HG03108 (cell line): ENCODE measurements at regions not wholly inside any gene's neighbourhood (a gene's known extent, or its start where the extent isn't known, plus 50 kb on each side); places are given as distances from the start of the nearest gene placed in this dataset.

Experiments used
- ATAC-seq: cut with Tn5 transposase; IDR thresholded peaks from one replicate; pipeline ENCODE4 v1.9.1; 2021; ENCODE audit warnings: moderate library complexity; ENCODE audit not compliant: unreplicated experiment

- ATAC-seq: no peak
Measured at GRCh38 chr3:137201066-137201465, 243.3 kb downstream of the IL20RB start.

DNA sequence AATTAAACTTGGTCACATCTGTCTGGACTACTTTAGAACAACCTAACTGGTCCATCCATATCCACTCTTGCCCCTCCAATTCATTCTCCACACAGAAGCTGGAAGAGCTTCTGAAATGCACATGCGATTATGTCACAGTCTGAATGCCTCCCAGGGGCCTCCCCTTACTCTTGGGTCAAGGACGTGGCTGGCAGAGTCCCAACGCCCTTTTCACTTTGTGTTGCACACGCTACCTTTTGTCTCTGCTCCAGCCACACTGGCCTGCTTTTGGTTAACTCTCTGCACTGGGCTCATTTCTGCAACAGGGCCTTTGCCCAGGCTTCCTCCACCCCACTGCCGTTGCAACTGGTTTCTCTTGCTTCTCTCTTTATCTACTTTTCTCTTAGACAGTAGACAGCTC lies 245.2 kb downstream of the IL20RB start:
- no peak for ATAC-seq

DNA sequence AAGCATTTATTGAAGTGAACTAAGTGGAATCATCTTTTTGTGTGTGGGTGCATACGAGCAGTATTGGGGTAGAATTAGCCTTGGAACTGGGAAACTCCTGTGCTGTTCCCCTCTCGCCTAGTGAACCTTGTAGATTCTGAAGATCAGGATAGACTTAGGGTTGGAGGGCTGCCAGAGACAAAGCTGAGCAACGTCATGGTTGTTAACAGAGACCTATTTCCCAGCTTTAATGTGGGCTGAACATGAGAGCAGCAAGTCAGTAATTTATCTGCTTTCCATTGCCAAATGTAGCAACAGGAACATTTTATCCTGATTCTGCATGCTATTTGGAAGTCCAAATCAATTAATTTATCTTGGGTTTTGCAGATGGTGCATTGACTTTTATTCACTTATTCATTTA lies 246.6 kb downstream of the IL20RB start:
- ATAC-seq: no peak

GRCh38 chr3:137205394-137206045 lies 247.7 kb downstream of the IL20RB start:
- ATAC-seq: no peak

DNA sequence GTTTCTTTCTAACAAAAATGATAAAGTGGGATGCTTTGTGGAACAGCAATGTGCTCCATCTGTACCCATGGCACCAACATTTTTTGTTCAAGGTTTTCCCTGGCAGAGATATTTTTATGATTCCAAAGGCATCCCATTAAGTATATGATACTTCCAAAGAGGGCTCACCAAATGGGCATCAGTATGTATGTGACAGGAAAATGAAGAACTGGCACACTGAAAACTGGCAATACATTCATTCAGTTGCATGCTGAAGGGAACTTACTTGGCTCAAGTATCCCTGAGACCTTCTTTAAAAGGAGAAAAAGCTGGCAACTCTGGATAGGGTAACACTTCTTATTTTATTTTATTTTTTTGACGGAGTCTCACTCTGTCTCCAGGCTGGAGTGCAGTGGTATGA lies 249.8 kb downstream of the IL20RB start:
- ATAC-seq: no peak

DNA sequence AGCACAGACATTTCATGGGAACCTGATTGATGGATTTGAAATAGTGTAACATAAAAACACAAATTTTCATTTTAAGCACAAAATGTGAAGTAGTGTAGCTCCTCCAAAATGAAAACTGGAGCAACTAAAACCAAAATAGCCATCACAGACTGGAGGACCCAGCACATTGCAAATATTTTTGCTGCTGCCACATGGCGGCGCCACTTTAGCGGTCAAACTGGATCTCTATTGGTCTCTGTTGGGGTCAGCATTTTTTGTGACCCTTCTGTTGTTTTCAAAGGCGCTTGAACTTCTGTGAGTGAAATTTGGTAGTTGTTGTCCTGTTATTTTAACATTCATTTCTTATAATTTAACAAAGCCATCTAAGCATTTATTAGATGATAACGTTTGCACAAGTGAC lies 259.9 kb downstream of the IL20RB start:
- no peak for ATAC-seq

- ATAC-seq: no peak
Measured at GRCh38 chr3:137219801-137220445, 262.1 kb downstream of the IL20RB start.

- no peak for ATAC-seq
Measured at GRCh38 chr3:137222736-137223225, 265.0 kb downstream of the IL20RB start.

DNA sequence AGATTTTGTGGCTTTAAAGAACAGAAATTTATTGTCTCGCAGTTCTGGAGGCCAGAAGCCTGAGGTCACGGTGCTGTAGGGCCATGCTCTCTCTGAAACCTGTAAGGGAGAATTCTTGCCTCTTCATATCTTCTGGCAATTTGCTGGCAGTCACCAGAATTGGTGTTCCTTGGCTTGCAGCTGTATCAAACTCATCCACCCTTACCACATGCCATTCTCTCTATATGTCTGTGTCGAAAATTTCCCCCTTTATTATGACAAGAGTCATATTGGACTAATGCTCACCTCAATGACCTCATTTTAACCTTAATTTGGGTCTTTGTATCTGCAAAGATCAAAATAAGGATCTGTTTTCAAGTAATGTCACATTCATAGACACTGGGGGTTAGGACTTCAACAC lies 266.7 kb downstream of the IL20RB start:
- ATAC-seq: no peak

DNA sequence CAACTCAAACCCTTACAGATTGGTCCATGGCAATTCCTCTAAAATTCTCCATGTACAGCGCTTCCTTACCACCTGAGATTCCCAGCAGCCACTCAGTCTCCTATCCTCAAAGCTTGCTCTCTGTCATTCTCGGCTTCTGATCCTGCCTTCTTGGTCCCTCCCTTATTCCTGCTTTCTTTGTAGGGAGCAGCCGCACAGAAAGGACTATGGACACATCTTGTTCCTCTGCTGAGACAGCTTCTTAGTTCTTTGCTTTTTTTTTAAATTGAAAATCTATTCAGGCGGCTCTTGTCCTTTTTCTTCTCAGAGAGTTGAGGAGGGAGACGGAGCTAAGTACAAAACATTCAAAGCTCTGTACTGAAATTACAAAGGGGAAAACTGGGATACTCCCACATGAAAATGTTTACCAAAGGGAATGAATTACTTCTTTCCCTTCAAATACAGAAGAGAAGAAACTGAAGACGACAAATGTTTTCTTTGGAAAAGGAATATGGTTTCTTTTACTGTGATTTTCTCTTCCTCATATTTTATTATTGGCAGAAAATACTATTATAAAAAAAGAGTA lies 285.1 kb downstream of the IL20RB start:
- no peak for ATAC-seq

DNA sequence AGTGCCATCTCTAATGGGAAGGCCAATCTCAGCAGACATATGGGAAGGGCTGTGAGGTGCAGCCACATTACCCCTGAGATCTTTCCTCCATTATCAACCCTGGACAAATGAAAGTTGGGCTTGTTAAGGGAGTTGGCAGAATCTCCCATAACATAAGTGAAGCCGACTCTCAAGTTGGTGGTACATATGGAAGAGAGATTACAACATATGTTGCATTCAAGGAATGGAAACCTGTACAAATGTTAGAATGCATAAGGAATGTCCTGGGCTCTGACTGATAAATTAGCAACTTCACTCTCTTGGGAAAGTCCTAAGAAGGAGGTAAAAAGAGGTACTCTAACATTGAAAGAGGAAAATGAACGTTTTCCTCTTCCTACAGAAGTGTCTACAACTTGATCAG lies 288.7 kb downstream of the IL20RB start:
- ATAC-seq: no peak

DNA sequence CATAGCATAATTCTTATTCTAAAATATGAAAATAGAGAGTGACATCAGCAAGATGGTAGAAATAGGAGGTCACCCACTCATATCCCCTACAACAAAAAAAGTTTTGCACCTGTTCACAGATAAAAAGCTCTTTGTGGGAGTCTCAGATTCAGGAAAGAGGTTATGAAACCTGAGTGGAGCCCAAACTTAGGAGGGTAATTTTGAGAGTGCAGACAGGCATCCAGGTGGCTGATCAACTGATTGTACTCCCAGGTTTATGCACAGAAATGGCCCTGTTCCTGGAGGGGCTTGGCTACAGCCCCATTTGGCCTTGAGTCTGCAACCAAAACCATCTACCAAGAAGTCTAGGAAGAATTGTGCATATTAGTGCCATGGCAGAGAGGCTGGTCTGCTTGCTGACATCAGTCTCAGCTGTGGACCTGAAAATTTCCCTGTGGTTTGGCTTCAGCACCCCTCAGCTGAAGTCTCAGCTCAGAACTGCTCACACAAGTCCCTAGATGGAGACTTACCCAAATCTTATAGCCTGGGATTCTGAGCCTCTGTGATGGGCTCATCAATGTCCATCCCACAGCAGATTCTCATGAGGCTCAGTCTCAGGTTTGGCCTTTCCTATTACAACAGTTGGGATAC lies 291.6 kb downstream of the IL20RB start:
- ATAC-seq: no peak

DNA sequence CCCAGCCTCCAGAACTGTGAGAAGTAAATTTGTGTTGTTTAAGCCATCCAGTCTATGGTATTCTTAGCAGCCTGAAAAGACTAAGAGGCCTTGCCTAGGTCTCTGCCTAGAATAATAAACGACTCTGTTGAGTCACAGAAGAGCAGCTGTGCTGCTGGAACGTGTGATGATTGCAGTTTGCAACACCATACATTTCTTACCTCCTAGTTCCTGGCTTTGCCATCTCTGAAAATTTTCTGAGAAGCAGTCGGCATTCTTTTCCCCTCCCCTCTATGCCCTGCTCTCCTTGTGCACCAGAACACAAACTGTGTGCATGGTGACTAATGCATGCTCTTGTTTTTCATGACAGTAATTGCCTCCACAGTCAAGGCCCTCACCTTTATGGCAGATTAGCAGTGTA lies 301.3 kb downstream of the IL20RB start:
- ATAC-seq: no peak

GRCh38 chr3:137259701-137260100 lies 301.9 kb downstream of the IL20RB start:
- no peak for ATAC-seq

- ATAC-seq: no peak
Measured at GRCh38 chr3:137264071-137264820, 306.5 kb downstream of the IL20RB start.

- ATAC-seq: no peak
Measured at GRCh38 chr3:137264843-137265330, 307.1 kb downstream of the IL20RB start.

DNA sequence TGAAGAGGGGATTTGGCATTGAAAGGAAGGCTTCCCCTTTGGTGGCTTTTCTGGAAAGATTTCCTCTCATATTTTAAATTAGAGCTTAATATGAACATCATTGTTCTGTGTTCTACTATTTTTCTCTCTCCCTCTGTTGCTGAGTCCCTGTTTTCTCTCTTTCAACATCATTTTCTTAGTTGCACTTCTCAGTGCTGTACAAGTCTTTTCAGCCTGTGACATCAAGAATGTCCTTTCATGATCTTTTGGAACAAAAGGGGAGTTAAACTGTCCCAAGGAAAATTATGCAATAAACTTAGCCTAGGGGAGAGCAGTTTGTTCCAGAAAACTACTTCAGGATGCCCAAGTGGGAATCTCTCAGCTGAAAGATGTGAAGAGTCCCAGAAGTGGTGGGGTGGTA lies 325.1 kb downstream of the IL20RB start:
- ATAC-seq: no peak

DNA sequence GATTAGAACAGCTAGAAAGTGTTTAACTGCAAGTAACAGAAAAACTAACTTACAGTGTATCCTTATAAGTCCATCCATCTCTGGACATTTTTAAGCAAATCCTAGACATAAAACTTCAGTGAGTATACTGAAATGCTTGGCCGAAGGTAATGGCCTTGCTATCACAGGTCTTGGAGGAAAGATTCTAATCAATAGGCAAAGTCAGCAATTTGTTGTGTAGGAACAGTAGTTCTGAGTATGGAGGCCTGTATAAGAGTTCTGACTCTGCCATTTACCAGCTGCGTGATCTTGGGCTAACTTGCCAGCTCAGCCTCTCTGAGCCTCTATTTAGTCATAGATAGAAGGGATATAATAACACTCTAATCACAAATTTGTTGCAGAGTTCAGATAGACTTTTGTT lies 328.1 kb downstream of the IL20RB start:
- no peak for ATAC-seq

DNA sequence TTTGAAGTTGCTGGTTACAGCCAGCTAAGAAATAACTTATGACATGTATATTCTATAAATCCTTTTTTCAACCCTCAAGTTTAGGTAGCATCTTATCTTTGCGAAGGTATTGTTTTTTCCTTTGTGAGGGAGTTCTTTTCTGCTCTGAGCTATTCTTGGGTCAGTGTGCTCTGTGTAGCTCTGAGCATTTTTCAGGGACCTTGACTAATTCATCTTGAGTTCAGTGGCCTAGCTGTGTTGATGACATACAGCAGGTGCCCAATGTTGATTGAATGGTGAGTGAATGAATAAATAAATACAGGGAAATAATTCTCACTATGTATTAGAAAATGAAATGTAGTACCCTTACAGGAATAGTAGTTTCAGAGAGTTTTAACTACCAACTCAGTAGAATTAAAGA lies 335.3 kb downstream of the IL20RB start:
- ATAC-seq: no peak

- no peak for ATAC-seq
Measured at GRCh38 chr3:137294139-137294538, 336.4 kb downstream of the IL20RB start.

DNA sequence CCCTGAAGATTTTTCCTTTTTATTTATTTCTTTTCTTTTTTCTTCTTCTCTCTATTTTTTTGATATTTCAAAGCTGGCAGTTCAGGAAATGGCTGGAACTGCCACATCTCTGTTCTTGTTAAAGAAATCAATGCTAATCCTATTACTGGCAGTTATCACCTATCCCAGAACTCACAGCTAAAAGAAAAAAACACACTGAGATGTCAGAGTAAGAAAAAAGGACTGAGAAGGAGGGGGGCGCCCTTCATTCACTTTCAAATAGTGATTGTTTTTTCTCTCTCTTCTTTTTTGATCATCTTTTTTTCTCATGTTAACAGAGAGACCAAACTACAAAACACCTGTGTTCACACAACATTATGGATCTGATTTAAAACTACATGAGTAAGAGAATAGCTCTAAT lies 337.1 kb downstream of the IL20RB start:
- ATAC-seq: no peak
